Spleen (tissue), 7 donors: ENCODE measurements at regions not wholly inside any gene's neighbourhood (a gene's known extent, or its start where the extent isn't known, plus 50 kb on each side); places are given as distances from the start of the nearest gene placed in this dataset.

ENCODE experiments used
- POLR2A ChIP-seq, 3 donors: fragments of 450-650 bp; IDR thresholded peaks; one replicate each; pipeline ENCODE4 v1.5.1; 2017; ENCODE audit warnings: antibody characterized with exemption in 3 of 3, mild to moderate bottlenecking in 1 of 3
- TF ChIP-seq, protein P1 (sequence below), 11 experiments: fragments of 200-600 bp in 7 of 11; fragments of 450-650 bp in 4 of 11; sonication (generic) in 4 of 11; IDR thresholded peaks in 8 of 11; conservative IDR thresholded peaks in 3 of 11; 1 replicate in 7 of 11; 2 replicates in 4 of 11; pipeline versions ENCODE4 v1.4.0 to v1.8.0; 2016 to 2021; ENCODE audit warnings: antibody characterized with exemption in 11 of 11, inconsistent platforms in 4 of 11, mild to moderate bottlenecking in 1 of 11
- donor health status: DM: no; HTN: no; CAD: no; lungs with moderate emphysema.
- donor health status: DM: no; HTN: no; CAD: no.
- donor health status: DM: no; HTN: no; CAD: no.

DNA sequence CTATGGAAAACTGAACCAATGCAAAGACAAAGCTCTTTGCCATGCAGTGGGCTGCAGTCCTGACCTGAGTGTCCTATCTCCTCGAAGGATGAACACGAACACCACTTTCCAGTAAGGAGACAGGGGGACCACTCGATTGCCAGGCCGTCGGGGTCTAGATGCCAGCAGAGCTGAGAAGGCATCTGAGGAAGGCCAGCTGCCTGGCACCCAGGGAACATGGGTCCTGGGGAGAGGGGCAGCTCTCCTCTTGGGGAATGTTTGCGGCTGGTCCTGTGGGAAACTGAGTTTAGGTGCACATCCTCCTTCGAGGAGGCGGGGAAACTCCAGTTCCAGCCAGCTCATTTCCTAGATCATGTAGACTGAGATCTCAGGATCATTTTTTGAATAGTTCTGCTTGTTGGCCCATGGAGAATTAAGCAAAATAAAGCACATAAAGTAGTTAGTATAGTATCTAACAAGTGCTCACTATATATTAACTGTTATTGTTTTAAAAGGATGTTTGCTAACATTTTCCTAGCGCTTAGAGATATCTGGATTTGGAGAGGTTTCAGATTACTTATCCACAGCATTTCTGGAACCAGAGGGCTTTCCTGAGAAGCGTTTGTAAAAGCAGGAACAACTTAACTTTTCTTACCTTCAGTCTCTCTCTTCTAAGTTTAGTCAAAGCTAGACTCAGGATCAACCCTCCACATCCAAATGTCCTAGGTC lies 225.3 kb upstream of the FOXQ1 start:
- TF ChIP-seq, protein P1, sequence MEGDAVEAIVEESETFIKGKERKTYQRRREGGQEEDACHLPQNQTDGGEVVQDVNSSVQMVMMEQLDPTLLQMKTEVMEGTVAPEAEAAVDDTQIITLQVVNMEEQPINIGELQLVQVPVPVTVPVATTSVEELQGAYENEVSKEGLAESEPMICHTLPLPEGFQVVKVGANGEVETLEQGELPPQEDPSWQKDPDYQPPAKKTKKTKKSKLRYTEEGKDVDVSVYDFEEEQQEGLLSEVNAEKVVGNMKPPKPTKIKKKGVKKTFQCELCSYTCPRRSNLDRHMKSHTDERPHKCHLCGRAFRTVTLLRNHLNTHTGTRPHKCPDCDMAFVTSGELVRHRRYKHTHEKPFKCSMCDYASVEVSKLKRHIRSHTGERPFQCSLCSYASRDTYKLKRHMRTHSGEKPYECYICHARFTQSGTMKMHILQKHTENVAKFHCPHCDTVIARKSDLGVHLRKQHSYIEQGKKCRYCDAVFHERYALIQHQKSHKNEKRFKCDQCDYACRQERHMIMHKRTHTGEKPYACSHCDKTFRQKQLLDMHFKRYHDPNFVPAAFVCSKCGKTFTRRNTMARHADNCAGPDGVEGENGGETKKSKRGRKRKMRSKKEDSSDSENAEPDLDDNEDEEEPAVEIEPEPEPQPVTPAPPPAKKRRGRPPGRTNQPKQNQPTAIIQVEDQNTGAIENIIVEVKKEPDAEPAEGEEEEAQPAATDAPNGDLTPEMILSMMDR (IDR thresholded peaks at IDR 0.05 in 8 of 11, conservative IDR thresholded peaks at IDR 0.05 in 3 of 11) = no peak
- TF ChIP-seq POLR2A (IDR thresholded peaks at IDR 0.05) = no peak
